HFF-Myc (cell line): ENCODE measurements at regions not wholly inside any gene's neighbourhood (a gene's known extent, or its start where the extent isn't known, plus 50 kb on each side); places are given as distances from the start of the nearest gene placed in this dataset.

ENCODE experiments used
- DNase-seq: peaks from one replicate; pipeline ENCODE4 v3.0.0-alpha.2; 2011; ENCODE audit warnings: low read depth; ENCODE audit errors: extremely low read depth
- H3K4me3 ChIP-seq: replicated peaks from 2 replicates; pipeline ENCODE4 v1.5.1; 2011; ENCODE audit warnings: low read depth, mild to moderate bottlenecking, control low read depth, low read length
- TF ChIP-seq, protein P1 (sequence below): IDR thresholded peaks from 2 replicates; pipeline ENCODE4 v1.5.1; 2012; ENCODE audit warnings: mild to moderate bottlenecking, low read depth, low read length, control low read depth; ENCODE audit errors: missing control alignments

DNA sequence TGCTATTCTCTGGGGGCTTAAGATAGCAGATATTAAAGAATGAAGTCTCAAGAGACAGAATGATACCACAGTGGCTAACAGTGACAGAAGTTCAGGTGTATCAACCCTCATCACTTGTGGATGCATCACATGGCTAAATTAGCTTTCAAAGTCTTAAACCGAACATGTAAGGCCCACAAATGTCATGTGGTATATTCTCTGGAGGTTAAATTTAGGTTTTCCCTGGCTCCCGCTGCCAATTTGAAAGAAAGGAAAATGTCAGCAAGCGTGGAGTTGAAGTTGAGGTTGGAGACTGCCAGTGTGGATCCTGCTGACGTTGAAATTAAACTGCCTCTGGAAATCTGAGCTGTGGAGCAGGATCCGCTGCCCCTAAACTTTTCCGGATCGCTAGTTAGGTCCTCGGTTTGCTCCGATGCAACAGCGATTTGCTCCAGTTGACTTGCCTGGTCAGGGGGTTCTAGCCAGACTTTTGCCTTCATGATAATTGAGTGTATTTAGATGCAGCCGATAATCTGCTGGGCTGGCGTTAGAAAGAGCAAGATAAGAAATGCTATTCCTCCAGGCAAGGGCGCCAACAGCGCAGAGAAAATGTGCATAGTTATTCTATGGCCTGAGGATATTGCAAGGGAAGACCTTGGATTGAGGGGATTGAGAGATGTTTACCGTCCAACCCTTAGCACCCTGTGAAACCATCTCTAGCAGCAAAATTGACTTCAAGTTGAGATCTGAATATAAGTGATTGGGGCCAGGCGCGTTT, 443.9 kb downstream of the TMEM114 start:
- no peak overlapping the region for H3K4me3 ChIP-seq
- TF ChIP-seq, protein P1, sequence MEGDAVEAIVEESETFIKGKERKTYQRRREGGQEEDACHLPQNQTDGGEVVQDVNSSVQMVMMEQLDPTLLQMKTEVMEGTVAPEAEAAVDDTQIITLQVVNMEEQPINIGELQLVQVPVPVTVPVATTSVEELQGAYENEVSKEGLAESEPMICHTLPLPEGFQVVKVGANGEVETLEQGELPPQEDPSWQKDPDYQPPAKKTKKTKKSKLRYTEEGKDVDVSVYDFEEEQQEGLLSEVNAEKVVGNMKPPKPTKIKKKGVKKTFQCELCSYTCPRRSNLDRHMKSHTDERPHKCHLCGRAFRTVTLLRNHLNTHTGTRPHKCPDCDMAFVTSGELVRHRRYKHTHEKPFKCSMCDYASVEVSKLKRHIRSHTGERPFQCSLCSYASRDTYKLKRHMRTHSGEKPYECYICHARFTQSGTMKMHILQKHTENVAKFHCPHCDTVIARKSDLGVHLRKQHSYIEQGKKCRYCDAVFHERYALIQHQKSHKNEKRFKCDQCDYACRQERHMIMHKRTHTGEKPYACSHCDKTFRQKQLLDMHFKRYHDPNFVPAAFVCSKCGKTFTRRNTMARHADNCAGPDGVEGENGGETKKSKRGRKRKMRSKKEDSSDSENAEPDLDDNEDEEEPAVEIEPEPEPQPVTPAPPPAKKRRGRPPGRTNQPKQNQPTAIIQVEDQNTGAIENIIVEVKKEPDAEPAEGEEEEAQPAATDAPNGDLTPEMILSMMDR = no peak
- no peak for DNase-seq

- DNase-seq = no peak
- H3K4me3 ChIP-seq = no peak overlapping the region
- TF ChIP-seq, protein P1 = no peak
Measured at GRCh38 chr16:8138666-8139065, 451.6 kb downstream of the TMEM114 start.

DNA sequence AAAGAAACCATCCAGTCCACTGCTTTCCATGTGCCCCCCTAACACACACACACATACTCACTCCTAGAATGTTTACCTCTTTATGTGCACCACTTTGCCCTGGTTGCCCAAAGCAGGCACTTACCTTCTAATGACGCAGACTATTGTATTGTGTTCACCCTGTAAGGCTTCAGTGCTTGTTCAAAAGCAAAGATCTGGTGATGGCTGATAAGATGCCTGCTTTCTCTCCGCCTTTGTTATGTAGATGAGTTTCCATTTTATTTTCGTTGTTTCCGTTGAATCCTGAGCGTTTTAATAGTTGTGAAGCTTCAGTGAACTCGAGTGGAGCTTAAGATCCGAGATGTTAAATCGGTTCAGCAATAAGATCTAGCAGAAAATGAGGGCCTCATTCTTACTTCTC, 452.7 kb downstream of the TMEM114 start:
- no peak for DNase-seq
- TF ChIP-seq, protein P1 = no peak
- no peak overlapping the region for H3K4me3 ChIP-seq

- DNase-seq = no peak
- TF ChIP-seq, protein P1 = no peak
- H3K4me3 ChIP-seq = no peak overlapping the region
Measured at GRCh38 chr16:8130197-8130596, 460.1 kb downstream of the TMEM114 start.

GRCh38 chr16:8127070-8127469, 463.2 kb downstream of the TMEM114 start:
- H3K4me3 ChIP-seq = no peak overlapping the region
- TF ChIP-seq, protein P1 = no peak
- no peak for DNase-seq

DNA sequence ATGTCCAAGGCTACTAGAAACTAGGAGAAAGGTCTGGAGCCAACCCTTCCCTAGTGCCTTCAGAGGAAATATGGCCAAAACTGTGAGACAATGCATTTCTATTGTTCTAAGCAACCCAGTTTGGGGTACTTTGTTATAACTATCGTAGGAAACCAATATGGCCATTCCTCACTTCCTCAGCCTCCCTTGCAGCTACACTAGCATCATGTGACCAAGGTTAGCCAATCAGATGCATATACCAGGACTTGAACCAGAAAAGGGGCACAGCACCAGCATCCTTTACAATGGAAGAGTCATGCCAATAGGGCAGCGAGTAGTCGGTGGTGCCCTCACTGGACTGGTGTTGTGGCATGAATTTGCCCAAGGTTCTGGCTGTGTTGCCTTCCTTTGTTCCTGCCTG, 464.0 kb downstream of the TMEM114 start:
- TF ChIP-seq, protein P1 = no peak
- no peak for DNase-seq
- no peak overlapping the region for H3K4me3 ChIP-seq

DNA sequence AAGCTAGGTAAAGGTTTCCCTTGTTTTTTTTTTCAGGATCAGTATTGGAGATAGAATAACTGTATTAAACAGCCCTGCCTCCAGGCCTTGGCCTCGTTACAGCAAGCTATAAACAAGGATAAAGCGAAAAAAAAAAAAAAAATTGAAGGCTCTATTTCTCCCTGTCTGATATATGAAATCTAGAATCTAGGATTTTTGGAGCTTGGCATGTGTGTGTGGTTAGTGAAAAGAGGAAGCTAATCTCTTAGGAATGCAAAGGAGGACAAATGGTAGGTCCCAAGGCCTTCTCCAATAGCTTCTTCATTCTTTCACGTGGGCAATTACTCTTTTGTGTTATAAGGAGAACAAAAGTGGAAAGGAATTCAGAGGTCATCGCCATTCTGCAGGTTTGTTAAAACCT, 470.3 kb downstream of the TMEM114 start:
- DNase-seq = no peak
- TF ChIP-seq, protein P1 = no peak
- no peak overlapping the region for H3K4me3 ChIP-seq
